ENCODE measurements at regions not wholly inside any gene's neighbourhood (a gene's known extent, or its start where the extent isn't known, plus 50 kb on each side); places are given as distances from the start of the nearest gene placed in this dataset.

GRCh38 chr5:174581479-174581878, 142.9 kb upstream of the MSX2 start (continued):
- TF ChIP-seq ZNF8 (CRISPR knock-in tag; IDR thresholded peaks at IDR 0.05) = no peak

- ATAC-seq = no peak
- TF ChIP-seq ZC3H10 (CRISPR knock-in tag; IDR thresholded peaks at IDR 0.05) (no peak), ARNTL (CRISPR knock-in tag; IDR thresholded peaks at IDR 0.05; ENCODE audit: borderline replicate concordance, low read depth) (no peak), ESRRG (CRISPR knock-in tag; IDR thresholded peaks at IDR 0.05) (no peak), ZNF70 (CRISPR knock-in tag; IDR thresholded peaks at IDR 0.05) (no peak), PATZ1 (CRISPR knock-in tag; IDR thresholded peaks at IDR 0.05; ENCODE audit: borderline replicate concordance) (no peak), CSRNP3 (CRISPR knock-in tag; IDR thresholded peaks at IDR 0.05) (no peak), ZFP30 (CRISPR knock-in tag; IDR thresholded peaks at IDR 0.05) (no peak), TOX (CRISPR knock-in tag; IDR thresholded peaks at IDR 0.05; ENCODE audit: borderline replicate concordance) (no peak), ZNF565 (CRISPR knock-in tag; conservative IDR thresholded peaks at IDR 0.05; ENCODE audit: low read depth) (no peak), OSR1 (CRISPR knock-in tag; IDR thresholded peaks at IDR 0.05) (no peak), TSHZ2 (CRISPR knock-in tag; IDR thresholded peaks at IDR 0.05) (no peak), POU6F1 (CRISPR knock-in tag; IDR thresholded peaks at IDR 0.05; ENCODE audit: borderline replicate concordance, low read depth) (no peak), GLIS3 (CRISPR knock-in tag; IDR thresholded peaks at IDR 0.05) (no peak), CSDC2 (CRISPR knock-in tag; IDR thresholded peaks at IDR 0.05) (no peak), ISL1 (CRISPR knock-in tag; IDR thresholded peaks at IDR 0.05) (no peak), PPARA (CRISPR knock-in tag; IDR thresholded peaks at IDR 0.05; ENCODE audit: borderline replicate concordance) (no peak), ZFP3 (CRISPR knock-in tag; IDR thresholded peaks at IDR 0.05) (no peak)
These were observed 142.5 kb upstream of the MSX2 start for GRCh38 chr5:174581894-174582293.

GRCh38 chr5:174583071-174583470, 141.3 kb upstream of the MSX2 start:
- TF ChIP-seq OSR1 (CRISPR knock-in tag; IDR thresholded peaks at IDR 0.05) = no peak
- TF ChIP-seq ZNF565 (CRISPR knock-in tag; conservative IDR thresholded peaks at IDR 0.05; ENCODE audit: low read depth) = no peak
- TF ChIP-seq TSHZ2 (CRISPR knock-in tag; IDR thresholded peaks at IDR 0.05) = no peak
- TF ChIP-seq ZNF70 (CRISPR knock-in tag; IDR thresholded peaks at IDR 0.05) = no peak
- no peak for TF ChIP-seq BACH2 (CRISPR knock-in tag; IDR thresholded peaks at IDR 0.05; ENCODE audit: borderline replicate concordance)
- TF ChIP-seq TCF4 (CRISPR knock-in tag; IDR thresholded peaks at IDR 0.05; ENCODE audit: borderline replicate concordance) = no peak
- no peak for TF ChIP-seq SNAI2 (CRISPR knock-in tag; IDR thresholded peaks at IDR 0.05)
- TF ChIP-seq ZC3H10 (CRISPR knock-in tag; IDR thresholded peaks at IDR 0.05) = no peak
- no peak for TF ChIP-seq POU6F1 (CRISPR knock-in tag; IDR thresholded peaks at IDR 0.05; ENCODE audit: borderline replicate concordance, low read depth)
- no peak for TF ChIP-seq TOX (CRISPR knock-in tag; IDR thresholded peaks at IDR 0.05; ENCODE audit: borderline replicate concordance)
- ATAC-seq = no peak

Data from SK-N-SH treated with all-trans-retinoic acid at 6 μM for 48 hours (cell line).